ENCODE measurements at regions not wholly inside any gene's neighbourhood (a gene's known extent, or its start where the extent isn't known, plus 50 kb on each side); places are given as distances from the start of the nearest gene placed in this dataset.

DNA sequence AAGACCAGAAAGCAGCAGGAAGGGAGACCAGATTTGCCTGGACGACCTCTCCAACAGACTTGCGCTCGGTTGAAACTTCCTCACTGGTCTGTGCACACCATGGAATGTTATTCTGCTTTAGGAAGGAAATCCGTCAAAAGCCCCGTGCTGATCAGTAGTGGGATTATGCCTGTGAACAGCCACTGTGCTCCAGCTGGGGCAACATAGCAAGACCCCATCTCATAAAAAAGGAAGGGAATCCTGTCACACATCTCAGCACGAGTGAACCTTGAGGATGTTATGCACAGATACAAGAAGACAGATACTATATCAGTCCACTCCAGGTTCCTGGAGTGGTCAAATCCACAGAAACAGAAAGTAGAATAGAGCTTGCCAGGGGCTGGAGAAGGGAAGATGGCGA, 86.9 kb upstream of the FOXC1 start:
- TF ChIP-seq, protein P1, sequence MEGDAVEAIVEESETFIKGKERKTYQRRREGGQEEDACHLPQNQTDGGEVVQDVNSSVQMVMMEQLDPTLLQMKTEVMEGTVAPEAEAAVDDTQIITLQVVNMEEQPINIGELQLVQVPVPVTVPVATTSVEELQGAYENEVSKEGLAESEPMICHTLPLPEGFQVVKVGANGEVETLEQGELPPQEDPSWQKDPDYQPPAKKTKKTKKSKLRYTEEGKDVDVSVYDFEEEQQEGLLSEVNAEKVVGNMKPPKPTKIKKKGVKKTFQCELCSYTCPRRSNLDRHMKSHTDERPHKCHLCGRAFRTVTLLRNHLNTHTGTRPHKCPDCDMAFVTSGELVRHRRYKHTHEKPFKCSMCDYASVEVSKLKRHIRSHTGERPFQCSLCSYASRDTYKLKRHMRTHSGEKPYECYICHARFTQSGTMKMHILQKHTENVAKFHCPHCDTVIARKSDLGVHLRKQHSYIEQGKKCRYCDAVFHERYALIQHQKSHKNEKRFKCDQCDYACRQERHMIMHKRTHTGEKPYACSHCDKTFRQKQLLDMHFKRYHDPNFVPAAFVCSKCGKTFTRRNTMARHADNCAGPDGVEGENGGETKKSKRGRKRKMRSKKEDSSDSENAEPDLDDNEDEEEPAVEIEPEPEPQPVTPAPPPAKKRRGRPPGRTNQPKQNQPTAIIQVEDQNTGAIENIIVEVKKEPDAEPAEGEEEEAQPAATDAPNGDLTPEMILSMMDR (IDR thresholded peaks at IDR 0.05), result no peak
- TF ChIP-seq POLR2A (IDR thresholded peaks at IDR 0.05), result no peak
- no peak for TF ChIP-seq POLR2AphosphoS5 (IDR thresholded peaks at IDR 0.05; ENCODE audit: insufficient read depth in 1 of 2, low read depth in 1 of 2)
